ENCODE measurements at regions not wholly inside any gene's neighbourhood (a gene's known extent, or its start where the extent isn't known, plus 50 kb on each side); places are given as distances from the start of the nearest gene placed in this dataset.

DNA sequence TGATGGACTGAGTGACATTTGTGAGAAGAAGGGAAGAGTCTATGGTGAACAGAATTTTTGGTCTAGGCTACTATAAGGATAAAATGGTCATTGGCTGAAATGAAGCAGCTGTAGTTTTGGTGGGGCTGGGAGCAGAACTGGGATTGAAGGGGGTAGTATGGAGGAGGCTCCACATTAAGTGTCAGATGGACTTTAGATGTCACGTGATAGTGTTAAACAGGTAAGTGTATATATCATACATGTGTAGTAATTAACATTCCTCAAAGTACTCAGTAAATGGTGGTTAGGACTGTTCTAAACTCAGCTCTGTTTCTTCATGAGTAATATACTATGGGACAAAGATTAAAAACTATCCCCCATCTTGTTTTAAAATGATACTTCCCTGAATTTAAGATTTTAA lies 947.9 kb downstream of the PDHA2 start:
- TF ChIP-seq, protein P1, sequence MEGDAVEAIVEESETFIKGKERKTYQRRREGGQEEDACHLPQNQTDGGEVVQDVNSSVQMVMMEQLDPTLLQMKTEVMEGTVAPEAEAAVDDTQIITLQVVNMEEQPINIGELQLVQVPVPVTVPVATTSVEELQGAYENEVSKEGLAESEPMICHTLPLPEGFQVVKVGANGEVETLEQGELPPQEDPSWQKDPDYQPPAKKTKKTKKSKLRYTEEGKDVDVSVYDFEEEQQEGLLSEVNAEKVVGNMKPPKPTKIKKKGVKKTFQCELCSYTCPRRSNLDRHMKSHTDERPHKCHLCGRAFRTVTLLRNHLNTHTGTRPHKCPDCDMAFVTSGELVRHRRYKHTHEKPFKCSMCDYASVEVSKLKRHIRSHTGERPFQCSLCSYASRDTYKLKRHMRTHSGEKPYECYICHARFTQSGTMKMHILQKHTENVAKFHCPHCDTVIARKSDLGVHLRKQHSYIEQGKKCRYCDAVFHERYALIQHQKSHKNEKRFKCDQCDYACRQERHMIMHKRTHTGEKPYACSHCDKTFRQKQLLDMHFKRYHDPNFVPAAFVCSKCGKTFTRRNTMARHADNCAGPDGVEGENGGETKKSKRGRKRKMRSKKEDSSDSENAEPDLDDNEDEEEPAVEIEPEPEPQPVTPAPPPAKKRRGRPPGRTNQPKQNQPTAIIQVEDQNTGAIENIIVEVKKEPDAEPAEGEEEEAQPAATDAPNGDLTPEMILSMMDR (IDR thresholded peaks at IDR 0.05) = no peak
- no peak for TF ChIP-seq POLR2A (IDR thresholded peaks at IDR 0.05)
